ENCODE measurements at regions not wholly inside any gene's neighbourhood (a gene's known extent, or its start where the extent isn't known, plus 50 kb on each side); places are given as distances from the start of the nearest gene placed in this dataset.

- TF ChIP-seq POLR2A (IDR thresholded peaks at IDR 0.05) (no peak), CTCF (IDR thresholded peaks at IDR 0.05) (no peak), EP300 (IDR thresholded peaks at IDR 0.05) (no peak)
Measured at GRCh38 chr2:19473350-19473749, 114.9 kb upstream of the OSR1 start.

Measured in upper lobe of left lung (tissue), 4 donors.